SU-DHL-6 (cell line): ENCODE measurements at regions not wholly inside any gene's neighbourhood (a gene's known extent, or its start where the extent isn't known, plus 50 kb on each side); places are given as distances from the start of the nearest gene placed in this dataset.

Source experiments
- H2AFZ ChIP-seq: fragments of 200-600 bp; sonication (generic); 2 replicates; pipeline ENCODE4 v1.6.1; 2014; ENCODE audit warnings: low read depth, mild to moderate bottlenecking, moderate library complexity, mixed read lengths, antibody characterized with exemption, low read length; ENCODE audit not compliant: severe bottlenecking
- H3F3A ChIP-seq: fragments of 200-600 bp; shearing (Covaris generic); 2 replicates; pipeline ENCODE4 v1.6.0; 2016; ENCODE audit warnings: antibody characterized with exemption, mild to moderate bottlenecking; ENCODE audit not compliant: insufficient read depth
- H3K27ac ChIP-seq: fragments of 200-600 bp; sonication (generic); 2 replicates; pipeline ENCODE4 v1.5.1; 2016; ENCODE audit warnings: low read depth, mild to moderate bottlenecking, low read length, moderate library complexity, mixed read lengths
- H3K27me3 ChIP-seq: fragments of 200-600 bp; sonication (generic), shearing (Covaris generic); 2 replicates; pipeline ENCODE4 v1.6.0; 2014; ENCODE audit warnings: mild to moderate bottlenecking, low read length
- H3K36me3 ChIP-seq: fragments of 200-600 bp; sonication (generic); 2 replicates; pipeline ENCODE4 v1.6.1; 2014; ENCODE audit warnings: mild to moderate bottlenecking, low read length, mixed read lengths
- H3K4me2 ChIP-seq: fragments of 300-600, 200-600 bp; shearing (Covaris generic), sonication (generic); 2 replicates; pipeline ENCODE4 v1.6.0; 2014; ENCODE audit warnings: low read length, low read depth, mild to moderate bottlenecking; ENCODE audit not compliant: poor library complexity, severe bottlenecking
- H3K4me3 ChIP-seq: fragments of 200-600 bp; sonication (generic); 2 replicates; pipeline ENCODE4 v1.5.1; 2014; ENCODE audit warnings: antibody characterized with exemption, low read length, mild to moderate bottlenecking, mixed read lengths; ENCODE audit not compliant: insufficient read depth, poor library complexity, severe bottlenecking
- H3K79me2 ChIP-seq: fragments of 200-600 bp; sonication (generic); 2 replicates; pipeline ENCODE4 v1.6.1; 2014; ENCODE audit warnings: mild to moderate bottlenecking, low read length, moderate library complexity; ENCODE audit not compliant: insufficient read depth
- H3K9ac ChIP-seq: fragments of 200-600 bp; sonication (generic); 2 replicates; pipeline ENCODE4 v1.7.0; 2014; ENCODE audit warnings: mild to moderate bottlenecking, low read length
- H3K9me2 ChIP-seq: fragments of 200-600 bp; sonication (generic); replicated peaks from 2 replicates; pipeline ENCODE4 v1.6.1; 2014; ENCODE audit warnings: low read length; ENCODE audit not compliant: insufficient read depth
- H3K9me3 ChIP-seq: fragments of 200-600 bp; sonication (generic); 2 replicates; pipeline ENCODE4 v1.6.1; 2014; ENCODE audit warnings: low read length, mixed read lengths; ENCODE audit not compliant: insufficient read depth
- H4K20me1 ChIP-seq: fragments of 200-600 bp; sonication (generic); 2 replicates; pipeline ENCODE4 v1.6.1; 2014; ENCODE audit warnings: low read depth, mild to moderate bottlenecking, antibody characterized with exemption, low read length, moderate library complexity, mixed read lengths
- CTCF ChIP-seq: fragments of 200-600 bp; sonication (generic); IDR thresholded peaks from one replicate; pipeline ENCODE4 v1.5.1; 2017; ENCODE audit warnings: antibody characterized with exemption, mild to moderate bottlenecking, low read length, moderate library complexity; ENCODE audit not compliant: insufficient read depth, poor library complexity, severe bottlenecking
- EZH2phosphoT487 ChIP-seq: fragments of 200-600 bp; sonication (generic), shearing (Covaris generic); conservative IDR thresholded peaks from 2 replicates; pipeline ENCODE4 v1.6.1; 2018; ENCODE audit warnings: mild to moderate bottlenecking, antibody characterized with exemption, low read length, moderate library complexity, mixed read lengths

DNA sequence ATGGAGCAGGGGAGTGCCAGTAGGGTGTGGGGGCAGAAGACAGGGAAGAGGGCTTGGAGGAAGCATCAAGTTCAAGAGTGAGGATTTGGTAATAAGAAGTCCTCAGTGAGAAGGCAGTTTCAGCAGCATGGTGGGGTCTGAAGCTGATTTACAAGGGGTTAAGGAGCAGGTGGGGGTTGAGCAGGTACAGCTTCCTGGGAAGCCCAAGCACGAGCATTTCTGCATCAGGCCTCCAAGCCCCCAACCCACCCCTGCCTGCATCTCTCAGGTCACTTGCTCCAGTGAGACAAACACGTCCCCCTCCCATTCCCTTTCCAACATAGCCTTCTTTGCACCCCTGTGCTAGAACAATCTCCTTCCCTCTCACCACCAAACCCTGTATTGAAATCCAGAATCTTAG is 574.7 kb downstream of the MATN1 start:
- no peak overlapping the region for H3K9ac ChIP-seq
- H3K27ac ChIP-seq: no peak overlapping the region
- H3K9me3 ChIP-seq: no peaks in the 10 kb centered on the region
- H3K27me3 ChIP-seq: no peaks in the 10 kb centered on the region
- H3K79me2 ChIP-seq: no peaks in the 10 kb centered on the region
- H3K36me3 ChIP-seq: no peaks in the 10 kb centered on the region
- no peaks in the 10 kb centered on the region for H3F3A ChIP-seq
- H2AFZ ChIP-seq: no peak overlapping the region
- H4K20me1 ChIP-seq: no peaks in the 10 kb centered on the region
- H3K4me2 ChIP-seq: no peak overlapping the region
- H3K9me2 ChIP-seq: no peaks in the 10 kb centered on the region
- TF ChIP-seq EZH2phosphoT487 (no peak), CTCF (no peak)
- no peak overlapping the region for H3K4me3 ChIP-seq

DNA sequence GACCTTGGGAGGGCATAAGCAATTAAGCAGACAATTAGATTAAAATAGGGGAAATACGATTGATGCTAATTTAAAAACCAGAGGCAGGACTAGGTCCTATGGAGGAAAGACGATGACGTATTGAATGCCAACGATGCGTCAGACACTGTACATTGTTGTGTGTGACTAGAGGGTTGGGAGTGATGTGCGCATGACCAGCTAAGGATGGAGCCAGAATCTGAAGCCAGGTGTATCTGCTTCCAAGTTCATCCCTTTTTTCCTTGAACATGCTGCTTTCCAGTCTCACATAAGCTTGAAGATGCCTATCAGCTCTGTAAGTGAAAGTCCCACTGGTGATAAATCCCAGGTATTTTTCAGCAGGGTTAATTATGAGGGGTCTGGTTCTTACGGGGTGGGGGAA is 576.2 kb downstream of the MATN1 start:
- Histone ChIP-seq H3K27me3 (no peaks in the 10 kb centered on the region), H3K9me2 (no peaks in the 10 kb centered on the region), H3K4me2 (no peak overlapping the region), H3K36me3 (no peaks in the 10 kb centered on the region), H2AFZ (no peak overlapping the region), H3K9me3 (no peaks in the 10 kb centered on the region), H3K79me2 (no peaks in the 10 kb centered on the region), H3K9ac (no peak overlapping the region), H3F3A (no peaks in the 10 kb centered on the region), H3K4me3 (no peak overlapping the region), H4K20me1 (no peaks in the 10 kb centered on the region), H3K27ac (no peak overlapping the region)
- no peak for TF ChIP-seq CTCF
- TF ChIP-seq EZH2phosphoT487: no peak

DNA sequence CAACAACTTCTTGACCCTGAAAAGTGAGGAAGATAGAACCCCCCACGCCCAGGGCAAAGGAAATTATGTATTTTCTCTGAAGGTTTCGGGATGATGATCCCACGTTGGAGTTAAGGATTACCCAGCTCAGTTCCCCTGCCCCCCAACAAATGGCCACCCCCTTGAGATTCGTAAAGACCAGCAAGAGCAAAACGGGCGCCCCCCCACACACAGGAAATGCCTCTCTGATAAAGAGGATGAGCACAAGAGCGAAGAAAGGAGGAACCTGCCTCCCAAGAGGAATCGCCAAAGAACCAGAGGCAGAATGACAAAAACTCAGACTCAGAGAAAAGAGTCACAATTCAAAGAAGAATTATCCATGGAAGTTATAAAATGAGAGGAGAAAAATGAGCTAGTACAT is 576.9 kb downstream of the MATN1 start:
- Histone ChIP-seq H3K4me2 (no peak overlapping the region), H3K4me3 (no peak overlapping the region), H3F3A (no peaks in the 10 kb centered on the region), H2AFZ (no peak overlapping the region), H3K9me2 (no peaks in the 10 kb centered on the region), H3K79me2 (no peaks in the 10 kb centered on the region), H3K27ac (no peak overlapping the region), H3K36me3 (no peaks in the 10 kb centered on the region), H3K27me3 (no peaks in the 10 kb centered on the region), H3K9ac (no peak overlapping the region), H4K20me1 (no peaks in the 10 kb centered on the region), H3K9me3 (no peaks in the 10 kb centered on the region)
- TF ChIP-seq CTCF (no peak), EZH2phosphoT487 (no peak)
